OCI-LY7 (cell line): ENCODE measurements at regions not wholly inside any gene's neighbourhood (a gene's known extent, or its start where the extent isn't known, plus 50 kb on each side); places are given as distances from the start of the nearest gene placed in this dataset.

Experiments
- BruUV-seq: library from RNA; stranded (reverse); fragments of 400-500 nt; replicated peaks from 2 replicates; lab custom pipeline; 2021; lab: Mats Ljungman, UMichigan
- CTCF ChIA-PET: fragments of 300-600 bp; sonication (Branson Sonifier 250); formaldehyde crosslinking; loops from one replicate; lab custom pipeline; 2022; ENCODE audit warnings: antibody characterized with exemption; ENCODE audit not compliant: unreplicated experiment; lab: Charles Lee
- POLR2A ChIA-PET: fragments of 300-600 bp; sonication (Branson Sonifier 250); formaldehyde crosslinking; loops from one replicate; lab custom pipeline; 2022; ENCODE audit warnings: antibody characterized with exemption; lab: Charles Lee
- DNase-seq: peaks from one replicate; pipeline ENCODE4 v3.0.0-alpha.2; 2015; ENCODE audit warnings: low spot score
- H2AFZ ChIP-seq: fragments of 200-600 bp; sonication (generic), shearing (Covaris generic); 2 replicates; pipeline ENCODE4 v1.6.1; 2014; ENCODE audit warnings: mild to moderate bottlenecking, antibody characterized with exemption, low read length, moderate library complexity
- H3K27ac ChIP-seq: fragments of 200-600 bp; sonication (generic); 2 replicates; pipeline ENCODE4 v1.5.1; 2014; ENCODE audit warnings: mixed run types, low read depth, mild to moderate bottlenecking, moderate library complexity, low read length, inconsistent platforms; ENCODE audit not compliant: poor library complexity, severe bottlenecking
- H3K36me3 ChIP-seq: fragments of 200-600 bp; sonication (generic); 2 replicates; pipeline ENCODE4 v1.6.1; 2014; ENCODE audit warnings: mild to moderate bottlenecking, antibody characterized with exemption, low read length, moderate library complexity, mixed read lengths; ENCODE audit not compliant: insufficient read depth
- H3K4me1 ChIP-seq: fragments of 200-600 bp; sonication (generic); 2 replicates; pipeline ENCODE4 v1.5.1; 2014; ENCODE audit warnings: mild to moderate bottlenecking, low read length; ENCODE audit not compliant: insufficient read depth, poor library complexity, severe bottlenecking
- H3K4me2 ChIP-seq: fragments of 200-600 bp; sonication (generic); 2 replicates; pipeline ENCODE4 v1.6.1; 2014; ENCODE audit warnings: mild to moderate bottlenecking, low read length
- H3K4me3 ChIP-seq: fragments of 200-600 bp; sonication (generic); 2 replicates; pipeline ENCODE4 v1.5.1; 2014; ENCODE audit warnings: mild to moderate bottlenecking, low read depth, low read length; ENCODE audit not compliant: poor library complexity, severe bottlenecking
- H3K79me2 ChIP-seq: fragments of 200-600 bp; sonication (generic); 2 replicates; pipeline ENCODE4 v1.6.1; 2016; ENCODE audit warnings: low read depth, mild to moderate bottlenecking, low read length, moderate library complexity, mixed read lengths; ENCODE audit not compliant: insufficient read depth
- H3K9me2 ChIP-seq: fragments of 200-600 bp; sonication (generic); 2 replicates; pipeline ENCODE4 v1.6.1; 2016; ENCODE audit warnings: mild to moderate bottlenecking, low read length, mixed read lengths; ENCODE audit not compliant: insufficient read depth
- H3K9me3 ChIP-seq: fragments of 200-600 bp; sonication (generic); 2 replicates; pipeline ENCODE4 v1.6.1; 2014; ENCODE audit warnings: mild to moderate bottlenecking, mixed run types, low read length, mixed read lengths
- H4K20me1 ChIP-seq: fragments of 200-600 bp; sonication (generic); 2 replicates; pipeline ENCODE4 v1.6.1; 2014; ENCODE audit warnings: mild to moderate bottlenecking, antibody characterized with exemption, low read length, moderate library complexity, mixed read lengths; ENCODE audit not compliant: insufficient read depth
- CTCF ChIP-seq: fragments of 200-600 bp; sonication (generic); conservative IDR thresholded peaks from 2 replicates; pipeline ENCODE4 v1.5.1; 2014; ENCODE audit warnings: mild to moderate bottlenecking, antibody characterized with exemption, low read length, moderate library complexity, mixed read lengths
- EZH2phosphoT487 ChIP-seq: fragments of 200-600 bp; sonication (generic); IDR thresholded peaks from 2 replicates; pipeline ENCODE4 v1.6.1; 2018; ENCODE audit warnings: low read depth, borderline replicate concordance, mild to moderate bottlenecking, mixed run types, antibody characterized with exemption, low read length, moderate library complexity, mixed read lengths
- intact Hi-C: fragments of 100-400 bp; cut with micrococcal nuclease; formaldehyde crosslinking; loops from one replicate; pipeline ENCODE4 v1.10.0; 2022; ENCODE audit not compliant: unreplicated experiment

GRCh38 chr10:110431659-110432058, 66.0 kb upstream of the DUSP5 start:
- Histone ChIP-seq H3K9me2 (no peaks in the 10 kb centered on the region), H3K4me2 (no peak overlapping the region), H3K9me3 (peaks cover 4% of the 10 kb centered on the region; the same call in 1 of the 2 replicates), H3K36me3 (no peaks in the 10 kb centered on the region), H3K4me1 (peaks cover 43% of the 10 kb centered on the region), H3K79me2 (no peaks in the 10 kb centered on the region), H4K20me1 (no peaks in the 10 kb centered on the region), H2AFZ (no peak overlapping the region), H3K4me3 (no peak overlapping the region), H3K27ac (no peak overlapping the region)
- POLR2A ChIA-PET = interaction anchor here (1.0 to 2.2 kb wide), 5 partner anchors 9 to 61 kb away, joined by 3 to 8 read pairs (median 7); no protein-coding TSS in a partner anchor
- intact Hi-C loops = no loop called here
- no peak for TF ChIP-seq EZH2phosphoT487
- TF ChIP-seq CTCF = no peak
- DNase-seq = no peak
- CTCF ChIA-PET = no interaction called here
- BruUV-seq = no TSS peak

- Histone ChIP-seq H3K9me2 (no peaks in the 10 kb centered on the region), H3K4me1 (peaks cover 39% of the 10 kb centered on the region), H3K9me3 (peaks cover 4% of the 10 kb centered on the region; the same call in 1 of the 2 replicates), H3K27ac (no peak overlapping the region), H3K79me2 (no peaks in the 10 kb centered on the region), H2AFZ (no peak overlapping the region), H3K4me3 (no peak overlapping the region), H3K36me3 (no peaks in the 10 kb centered on the region), H4K20me1 (no peaks in the 10 kb centered on the region), H3K4me2 (no peak overlapping the region)
- CTCF ChIA-PET = no interaction called here
- BruUV-seq = no TSS peak
- POLR2A ChIA-PET = interaction anchor here (0.7 to 2.2 kb wide), 5 partner anchors 9 to 60 kb away, joined by 3 to 8 read pairs (median 3); no protein-coding TSS in a partner anchor
- intact Hi-C loops = no loop called here
- TF ChIP-seq EZH2phosphoT487 = no peak
- no peak for TF ChIP-seq CTCF
- DNase-seq = no peak
Measured at GRCh38 chr10:110432084-110432483, 65.6 kb upstream of the DUSP5 start.

GRCh38 chr10:110432814-110433565, 64.7 kb upstream of the DUSP5 start:
- H3K9me3 ChIP-seq = peaks cover 4% of the 10 kb centered on the region; the same call in 1 of the 2 replicates
- no peak overlapping the region for H2AFZ ChIP-seq
- H3K4me3 ChIP-seq = no peak overlapping the region
- no peak overlapping the region for H3K4me2 ChIP-seq
- intact Hi-C loops = no loop called here
- no peak overlapping the region for H3K27ac ChIP-seq
- H3K4me1 ChIP-seq = peaks cover 44% of the 10 kb centered on the region
- no peaks in the 10 kb centered on the region for H3K79me2 ChIP-seq
- TF ChIP-seq EZH2phosphoT487 (no peak), CTCF (no peak)
- ChIA-PET POLR2A (interaction anchor here (0.7 to 2.2 kb wide), 4 partner anchors 8 to 20 kb away, joined by 3 to 8 read pairs (median 5); no protein-coding TSS in a partner anchor), CTCF (no interaction called here)
- no peaks in the 10 kb centered on the region for H3K36me3 ChIP-seq
- no peak for DNase-seq
- H4K20me1 ChIP-seq = no peaks in the 10 kb centered on the region
- BruUV-seq = no TSS peak
- H3K9me2 ChIP-seq = no peaks in the 10 kb centered on the region
